ENCODE measurements at regions not wholly inside any gene's neighbourhood (a gene's known extent, or its start where the extent isn't known, plus 50 kb on each side); places are given as distances from the start of the nearest gene placed in this dataset.

GRCh38 chr9:88746029-88746742, 211.2 kb downstream of the NXNL2 start:
- in situ Hi-C loops (cut with MboI; ENCODE audit: low pct_ligation_motif_present in 1 of 4, low pct_unique_long_range_greater_than_20kb in 1 of 4, low sequenced_read_pairs in 3 of 4) (no loop called here), intact Hi-C loops (cut with DNase I; ENCODE audit: low total_unique reads) (no loop called here)
- TF ChIP-seq CTCF (IDR thresholded peaks at IDR 0.05) (no peak), POLR2AphosphoS5 (IDR thresholded peaks at IDR 0.05) (peak; percentile 60 to 70 (median 69))
- Histone ChIP-seq H3K4me3 (no peak overlapping the region), H3K4me1 (peaks cover 0 to 38% (median 21%) of the 10 kb centered on the region in 4 donors), H3K27ac (peak overlapping the region; percentile 57 to 80 (median 68)), H3K36me3 (no peaks in the 10 kb centered on the region), H3K27me3 (no peaks in the 10 kb centered on the region), H3K9me3 (no peaks in the 10 kb centered on the region)
- DNase-seq = peak; percentile 40
- WGBS, 2 donors (ENCODE audit: low coverage in 1 of 2) = 25 to 51% methylated on average over 2 to 6 of the region's 6 CpGs

GRCh38 chr9:88746743-88747398, 211.9 kb downstream of the NXNL2 start:
- intact Hi-C loops (cut with DNase I; ENCODE audit: low total_unique reads) = no loop called here
- in situ Hi-C loops (cut with MboI; ENCODE audit: low pct_ligation_motif_present in 1 of 4, low pct_unique_long_range_greater_than_20kb in 1 of 4, low sequenced_read_pairs in 3 of 4) = no loop called here
- H3K36me3 ChIP-seq = no peaks in the 10 kb centered on the region
- peaks cover 0 to 38% (median 21%) of the 10 kb centered on the region in 4 donors for H3K4me1 ChIP-seq
- H3K27me3 ChIP-seq = no peaks in the 10 kb centered on the region
- H3K27ac ChIP-seq = peak overlapping the region; percentile 57 to 80 (median 68)
- no peaks in the 10 kb centered on the region for H3K9me3 ChIP-seq
- 52% methylated on average over 9 of the region's 9 CpGs; no CpG with 5 or more reads in 1 of the 2 donors for WGBS, 2 donors (ENCODE audit: low coverage in 1 of 2)
- DNase-seq = no peak
- TF ChIP-seq CTCF (IDR thresholded peaks at IDR 0.05) = no peak
- TF ChIP-seq POLR2A (IDR thresholded peaks at IDR 0.05) = no peak
- TF ChIP-seq EP300 (IDR thresholded peaks at IDR 0.05; ENCODE audit: low read depth) = no peak
- TF ChIP-seq POLR2AphosphoS5 (IDR thresholded peaks at IDR 0.05) = no peak
- H3K4me3 ChIP-seq = no peak overlapping the region

GRCh38 chr9:88747768-88748167, 212.8 kb downstream of the NXNL2 start:
- Histone ChIP-seq H3K9me3 (no peaks in the 10 kb centered on the region), H3K36me3 (no peaks in the 10 kb centered on the region), H3K4me3 (no peak overlapping the region), H3K27ac (peak overlapping the region; percentile 57 to 80 (median 68)), H3K4me1 (peaks cover 0 to 35% (median 21%) of the 10 kb centered on the region in 4 donors), H3K27me3 (no peaks in the 10 kb centered on the region)
- intact Hi-C loops (cut with DNase I; ENCODE audit: low total_unique reads) = no loop called here
- WGBS, 2 donors (ENCODE audit: low coverage in 1 of 2) = 55 to 60% methylated on average over 1 to 5 of the region's 5 CpGs
- no peak for TF ChIP-seq POLR2A (IDR thresholded peaks at IDR 0.05)
- no peak for TF ChIP-seq EP300 (IDR thresholded peaks at IDR 0.05; ENCODE audit: low read depth)
- no peak for TF ChIP-seq POLR2AphosphoS5 (IDR thresholded peaks at IDR 0.05)
- TF ChIP-seq CTCF (IDR thresholded peaks at IDR 0.05) = no peak
- in situ Hi-C loops (cut with MboI; ENCODE audit: low pct_ligation_motif_present in 1 of 4, low pct_unique_long_range_greater_than_20kb in 1 of 4, low sequenced_read_pairs in 3 of 4) = no loop called here
- DNase-seq = no peak

GRCh38 chr9:88748566-88749261, 213.7 kb downstream of the NXNL2 start:
- no peak for DNase-seq
- TF ChIP-seq EP300 (IDR thresholded peaks at IDR 0.05; ENCODE audit: low read depth) = no peak
- no peak for TF ChIP-seq CTCF (IDR thresholded peaks at IDR 0.05)
- no peak for TF ChIP-seq POLR2A (IDR thresholded peaks at IDR 0.05)
- no peak for TF ChIP-seq POLR2AphosphoS5 (IDR thresholded peaks at IDR 0.05)
- Histone ChIP-seq H3K9me3 (no peaks in the 10 kb centered on the region), H3K27me3 (no peaks in the 10 kb centered on the region), H3K36me3 (no peaks in the 10 kb centered on the region), H3K4me1 (peaks cover 0 to 27% (median 18%) of the 10 kb centered on the region in 4 donors), H3K4me3 (no peak overlapping the region), H3K27ac (peak overlapping the region; percentile 49 to 72 (median 53))
- intact Hi-C loops (cut with DNase I; ENCODE audit: low total_unique reads) (no loop called here), in situ Hi-C loops (cut with MboI; ENCODE audit: low pct_ligation_motif_present in 1 of 4, low pct_unique_long_range_greater_than_20kb in 1 of 4, low sequenced_read_pairs in 3 of 4) (no loop called here)
- 73 to 78% methylated on average over 3 to 5 of the region's 5 CpGs for WGBS, 2 donors (ENCODE audit: low coverage in 1 of 2)

Data from transverse colon (tissue), 4 donors.